ENCODE measurements at regions not wholly inside any gene's neighbourhood (a gene's known extent, or its start where the extent isn't known, plus 50 kb on each side); places are given as distances from the start of the nearest gene placed in this dataset.

- DNase-seq (ENCODE audit: low spot score), result no peak
These were observed 118.9 kb downstream of the IRS1 start for GRCh38 chr2:226680719-226681118.

GRCh38 chr2:226679389-226680065 is 120.1 kb downstream of the IRS1 start:
- no peak for DNase-seq (ENCODE audit: low spot score)

- no peak for DNase-seq (ENCODE audit: low spot score)
These were observed 121.2 kb downstream of the IRS1 start for GRCh38 chr2:226678422-226678821.

- no peak for DNase-seq (ENCODE audit: low spot score)
These were observed 122.5 kb downstream of the IRS1 start for GRCh38 chr2:226677080-226677479.

GRCh38 chr2:226676618-226677017 is 123.0 kb downstream of the IRS1 start:
- no peak for DNase-seq (ENCODE audit: low spot score)

DNA sequence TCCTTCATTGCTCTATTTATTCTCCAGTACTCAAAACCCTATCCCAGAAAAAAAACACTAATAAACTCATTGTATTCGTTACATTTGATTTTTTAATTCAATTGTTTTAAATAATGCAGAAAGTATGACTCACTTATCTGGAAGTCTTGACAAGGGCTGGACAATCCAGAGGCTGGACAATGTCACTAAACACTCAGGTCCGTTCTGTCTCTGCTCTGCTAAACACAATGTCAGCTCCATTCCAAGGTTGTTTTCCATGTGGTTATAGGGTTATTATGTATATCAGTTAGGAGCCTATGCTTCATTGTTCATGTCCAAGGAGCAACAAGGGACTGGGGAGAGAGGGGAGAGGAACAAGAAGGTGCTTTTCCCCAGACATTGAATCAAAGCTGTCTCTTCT is 125.5 kb downstream of the IRS1 start:
- no peak for DNase-seq (ENCODE audit: low spot score)

- DNase-seq (ENCODE audit: low spot score), result no peak
These were observed 126.3 kb downstream of the IRS1 start for GRCh38 chr2:226673314-226673723.

DNA sequence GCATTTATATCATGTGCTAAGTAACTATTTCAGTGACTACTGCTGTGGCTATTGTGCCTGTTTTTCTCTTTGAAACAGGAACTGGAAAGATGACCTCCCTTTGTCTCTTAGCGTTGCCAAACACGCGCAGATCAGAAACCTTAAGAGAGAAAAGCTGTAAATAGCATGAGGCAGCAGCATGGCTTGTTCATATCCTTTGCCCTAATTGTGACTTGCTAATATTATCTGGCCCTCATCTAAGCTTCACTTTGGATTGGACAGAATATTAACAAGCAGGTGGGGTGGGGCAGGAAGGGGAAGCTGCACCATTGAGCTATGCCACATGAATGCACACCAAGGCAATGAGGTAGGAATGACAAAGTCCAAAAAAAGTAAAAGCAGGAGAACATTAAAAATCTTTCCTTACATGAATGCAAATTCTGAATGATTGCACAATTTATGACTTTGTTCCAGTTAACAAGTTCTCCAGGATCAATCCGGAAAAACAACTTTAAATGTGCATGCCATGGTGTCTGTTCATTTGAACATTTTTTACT is 128.4 kb downstream of the IRS1 start:
- no peak for DNase-seq (ENCODE audit: low spot score)

DNA sequence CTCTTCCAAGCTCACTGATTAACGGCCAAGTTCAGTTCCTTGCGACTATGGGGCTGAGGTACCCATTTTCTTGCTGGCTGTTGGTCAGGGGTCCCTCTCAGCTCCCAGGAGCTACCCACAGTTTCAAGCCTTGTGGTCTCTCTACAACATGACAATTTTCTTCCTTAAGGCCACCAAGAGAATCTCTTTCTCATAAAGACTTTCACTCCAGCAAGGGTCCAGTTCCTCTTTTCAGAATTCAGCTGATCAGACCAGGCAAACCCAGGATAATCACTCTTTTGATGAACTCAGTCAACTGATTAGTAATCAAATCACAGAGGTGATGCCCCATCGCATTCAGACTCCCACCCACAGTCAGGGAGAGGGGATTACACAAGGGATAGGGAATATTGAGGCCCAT is 129.7 kb downstream of the IRS1 start:
- no peak for DNase-seq (ENCODE audit: low spot score)

DNA sequence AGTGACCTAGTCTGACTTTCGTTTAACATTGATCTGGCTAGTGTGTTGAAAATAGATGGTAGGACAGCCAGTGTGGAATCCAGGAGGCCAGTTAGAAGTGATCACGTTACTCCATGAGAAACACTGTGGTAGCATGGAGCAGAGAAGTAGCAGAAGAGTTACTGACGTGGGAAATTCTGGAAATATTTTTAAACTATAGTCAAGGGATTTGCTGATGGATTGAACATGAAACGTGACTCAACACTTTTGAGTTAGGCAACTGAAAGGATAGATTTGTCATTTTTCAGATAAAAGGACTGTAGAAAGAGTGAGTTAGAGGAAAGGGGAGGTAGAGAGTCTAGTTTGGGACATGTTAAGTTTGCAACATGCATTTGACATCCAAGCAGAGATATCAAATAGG is 130.4 kb downstream of the IRS1 start:
- no peak for DNase-seq (ENCODE audit: low spot score)

DNA sequence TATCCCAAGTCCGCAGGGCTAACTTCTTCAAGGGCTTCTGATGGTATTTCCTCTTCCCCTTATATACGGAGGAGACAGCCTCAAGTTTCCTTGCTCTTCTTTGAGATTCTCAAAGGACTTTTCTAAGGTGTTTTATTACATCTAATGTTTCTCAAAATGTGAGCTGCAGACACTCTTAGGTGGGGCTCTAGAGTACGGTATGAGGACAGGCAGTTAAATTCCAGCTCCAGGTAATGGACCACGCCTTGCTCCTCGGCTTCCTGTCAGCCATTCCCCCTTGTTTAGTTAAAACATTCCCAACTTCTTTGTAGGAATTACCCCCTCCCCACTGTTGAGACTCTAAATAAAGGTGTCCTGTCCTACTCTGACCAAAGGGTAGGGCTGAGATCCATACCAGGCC is 131.9 kb downstream of the IRS1 start:
- no peak for DNase-seq (ENCODE audit: low spot score)

DNA sequence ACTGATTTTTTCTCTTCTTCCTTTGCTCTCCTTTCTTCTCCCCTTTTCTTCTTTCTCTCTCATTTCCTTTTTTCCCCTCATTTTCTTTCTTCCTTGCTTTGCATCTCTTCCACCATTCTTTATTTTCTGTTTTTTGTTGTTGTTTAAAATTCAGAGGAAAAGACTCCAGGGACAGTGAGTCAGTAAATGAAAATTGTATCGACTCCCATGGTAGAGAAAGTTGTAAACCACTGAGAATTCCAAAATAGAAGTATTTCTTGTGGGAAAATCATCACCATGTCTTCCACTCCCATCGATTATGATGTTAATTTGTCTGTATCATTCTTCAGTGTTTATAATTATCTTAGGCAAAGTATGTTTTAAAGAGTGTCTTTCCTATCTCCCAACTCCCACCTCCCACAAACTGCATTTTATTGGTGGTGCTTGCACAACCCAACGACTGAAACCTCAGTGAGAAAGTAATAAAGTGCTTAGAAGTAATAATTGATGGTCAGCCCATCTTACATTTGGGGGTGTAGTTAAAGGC is 134.3 kb downstream of the IRS1 start:
- DNase-seq (ENCODE audit: low spot score), result no peak

DNA sequence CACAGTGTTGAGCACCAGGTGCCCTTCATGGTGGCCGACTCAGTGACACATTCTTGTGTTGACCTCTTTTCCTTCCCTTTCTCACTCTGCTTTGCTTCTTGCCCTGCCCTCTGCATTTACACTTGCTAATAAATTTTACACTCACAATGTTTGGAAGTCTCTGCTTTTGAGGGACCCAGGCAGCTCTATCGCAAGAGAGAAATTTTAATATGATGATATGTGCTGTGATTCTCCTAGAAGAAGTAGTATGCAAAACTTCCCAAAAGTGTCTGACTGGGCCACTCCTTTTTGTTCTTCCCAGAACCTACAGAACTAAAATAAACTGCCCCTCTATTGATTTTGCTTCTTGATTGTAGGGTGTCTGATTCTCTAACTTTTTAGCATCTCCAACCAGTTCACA is 135.0 kb downstream of the IRS1 start:
- no peak for DNase-seq (ENCODE audit: low spot score)

GRCh38 chr2:226664140-226664539 is 135.5 kb downstream of the IRS1 start:
- DNase-seq (ENCODE audit: low spot score), result no peak

GRCh38 chr2:226661789-226662545 is 137.7 kb downstream of the IRS1 start:
- no peak for DNase-seq (ENCODE audit: low spot score)

GRCh38 chr2:226660526-226660925 is 139.1 kb downstream of the IRS1 start:
- DNase-seq (ENCODE audit: low spot score), result no peak

- no peak for DNase-seq (ENCODE audit: low spot score)
These were observed 139.5 kb downstream of the IRS1 start for GRCh38 chr2:226660124-226660523.

DNA sequence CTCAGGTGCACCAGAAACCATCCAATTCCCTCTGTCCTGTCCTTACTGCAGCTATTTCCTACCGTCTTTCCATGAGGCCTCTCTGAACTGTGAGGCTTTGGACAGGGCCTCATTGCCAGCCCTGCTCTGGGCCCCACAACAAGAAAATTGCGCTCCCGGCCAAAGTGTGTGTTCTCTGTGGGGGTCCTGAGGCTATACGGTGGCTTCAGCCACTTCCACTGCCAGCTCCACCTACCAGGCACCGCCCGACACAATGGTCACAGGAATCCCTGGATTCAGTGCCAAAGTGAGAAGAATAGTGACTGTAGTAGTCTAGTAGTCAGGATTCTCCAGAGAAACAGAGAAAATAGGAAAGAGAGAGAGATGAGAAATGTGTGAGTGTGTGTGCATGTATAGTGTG is 140.2 kb downstream of the IRS1 start:
- no peak for DNase-seq (ENCODE audit: low spot score)

GRCh38 chr2:226658555-226658954 is 141.1 kb downstream of the IRS1 start:
- DNase-seq (ENCODE audit: low spot score), result no peak

GRCh38 chr2:226657340-226658053 is 142.1 kb downstream of the IRS1 start:
- DNase-seq (ENCODE audit: low spot score), result no peak

GRCh38 chr2:226656367-226656766 is 143.3 kb downstream of the IRS1 start:
- DNase-seq (ENCODE audit: low spot score), result no peak

GRCh38 chr2:226655871-226656270 is 143.7 kb downstream of the IRS1 start:
- no peak for DNase-seq (ENCODE audit: low spot score)

All from CD4-positive, alpha-beta T cell treated with Interleukin-2 at 100 ng/mL for 4 hours (primary cell).